ENCODE measurements at regions not wholly inside any gene's neighbourhood (a gene's known extent, or its start where the extent isn't known, plus 50 kb on each side); places are given as distances from the start of the nearest gene placed in this dataset.

- TF ChIP-seq POLR2AphosphoS5 (IDR thresholded peaks at IDR 0.05; ENCODE audit: low read depth, low read length) (peak; percentile 53; the same call in 1 of the 2 replicates), POLR2A (IDR thresholded peaks at IDR 0.05; ENCODE audit: low read depth, low read length) (peak; percentile 18; the same call in 1 of the 2 replicates)
These were observed 183.6 kb upstream of the NFE2L3 start for GRCh38 chr7:25968205-25968993.
